ENCODE measurements at regions not wholly inside any gene's neighbourhood (a gene's known extent, or its start where the extent isn't known, plus 50 kb on each side); places are given as distances from the start of the nearest gene placed in this dataset.

GRCh38 chr4:133474501-133474900 lies 325.4 kb downstream of the PCDH10 start:
- TF ChIP-seq POLR2A (IDR thresholded peaks at IDR 0.05; ENCODE audit: low read length) (no peak), GATA1 (IDR thresholded peaks at IDR 0.05; ENCODE audit: low read depth, low read length) (no peak)
